H1 (cell line): ENCODE measurements at regions not wholly inside any gene's neighbourhood (a gene's known extent, or its start where the extent isn't known, plus 50 kb on each side); places are given as distances from the start of the nearest gene placed in this dataset.

ENCODE experiments used
- CTCF ChIA-PET: fragments of 300-600 bp; sonication (Branson Sonifier 250); formaldehyde crosslinking; loops from one replicate; lab custom pipeline; 2021; ENCODE audit not compliant: partially characterized antibody; lab: Charles Lee
- POLR2A ChIA-PET: fragments of 300-600 bp; sonication (Branson Sonifier 250); formaldehyde crosslinking; loops from one replicate; lab custom pipeline; 2021; ENCODE audit warnings: inconsistent platforms; ENCODE audit not compliant: partially characterized antibody; lab: Charles Lee
- DNase-seq, 2 experiments: peaks; one replicate each; pipeline versions ENCODE4 v3.0.0 to v3.0.0-alpha.2; 2010 to 2022; ENCODE audit warnings: low spot score in 2 of 2, low read depth in 1 of 2, mixed read lengths in 1 of 2
- FAIRE-seq: peaks from 2 replicates; lab custom pipeline; 2011; peaks lifted over from hg19 to GRCh38; lab: Jason Lieb, UNC
- H2AFZ ChIP-seq: 2 replicates; pipeline ENCODE4 v1.8.1; 2012; ENCODE audit warnings: low read length, inconsistent platforms
- H2AK5ac ChIP-seq: 2 replicates; pipeline ENCODE4 v1.6.1; 2013; ENCODE audit warnings: low read depth, low read length
- H2BK120ac ChIP-seq: replicated peaks from 2 replicates; pipeline ENCODE3; 2013; ENCODE audit warnings: low read depth, low read length, inconsistent platforms
- H2BK12ac ChIP-seq: 2 replicates; pipeline ENCODE4 v1.6.1; 2013; ENCODE audit warnings: low read depth, low read length
- H2BK15ac ChIP-seq: 2 replicates; pipeline ENCODE4 v1.6.1; 2013; ENCODE audit warnings: low read length
- H2BK20ac ChIP-seq: 2 replicates; pipeline ENCODE4 v1.6.1; 2013; ENCODE audit warnings: low read length
- H2BK5ac ChIP-seq: 2 replicates; pipeline ENCODE4 v1.6.1; 2013; ENCODE audit warnings: low read depth, low read length
- H3K14ac ChIP-seq: 2 replicates; pipeline ENCODE4 v1.6.1; 2013; ENCODE audit warnings: inconsistent platforms; ENCODE audit not compliant: insufficient read length
- H3K18ac ChIP-seq: 2 replicates; pipeline ENCODE4 v1.6.1; 2013; ENCODE audit warnings: low read length; ENCODE audit errors: extremely low read depth
- H3K23ac ChIP-seq: 2 replicates; pipeline ENCODE4 v1.6.1; 2013; ENCODE audit warnings: inconsistent platforms; ENCODE audit not compliant: insufficient read length
- H3K23me2 ChIP-seq: 2 replicates; pipeline ENCODE4 v1.6.1; 2013; ENCODE audit warnings: low read depth, low read length
- H3K27ac ChIP-seq: 2 replicates; pipeline ENCODE4 v1.6.1; 2011; ENCODE audit warnings: low read depth, low read length, inconsistent platforms
- H3K27me3 ChIP-seq, 4 experiments: replicated peaks in 1 of 4; 1 replicate in 1 of 4; 2 replicates in 3 of 4; pipeline versions ENCODE4 v1.6.1 to v1.8.1; 2011 to 2013; ENCODE audit warnings: low read length in 3 of 4, mild to moderate bottlenecking in 3 of 4, inconsistent platforms in 2 of 4, mixed read lengths in 2 of 4, moderate library complexity in 1 of 4; ENCODE audit not compliant: control insufficient read depth in 3 of 4, insufficient read depth in 3 of 4; ENCODE audit errors: extremely low read depth in 1 of 4
- H3K36me3 ChIP-seq, 4 experiments: 2 replicates each; pipeline versions ENCODE4 v1.6.1 to v1.8.1; 2011 to 2013; ENCODE audit warnings: mild to moderate bottlenecking in 4 of 4, low read length in 3 of 4, moderate library complexity in 2 of 4, control low read depth in 1 of 4, inconsistent platforms in 1 of 4; ENCODE audit not compliant: insufficient read depth in 4 of 4, control insufficient read depth in 2 of 4
- H3K4ac ChIP-seq: replicated peaks from 2 replicates; pipeline ENCODE3; 2013; ENCODE audit warnings: low read length, low read depth, mixed read lengths, inconsistent platforms; ENCODE audit not compliant: insufficient read length
- H3K4me1 ChIP-seq, 4 experiments: replicated peaks in 1 of 4; 1 replicate in 1 of 4; 2 replicates in 3 of 4; pipeline versions ENCODE4 v1.6.1 to v1.8.1; 2011 to 2013; ENCODE audit warnings: low read length in 3 of 4, inconsistent platforms in 2 of 4, mixed read lengths in 1 of 4; ENCODE audit not compliant: insufficient read depth in 4 of 4, control insufficient read depth in 3 of 4
- H3K4me2 ChIP-seq, 2 experiments: 2 replicates each; pipeline versions ENCODE4 v1.6.1 to v1.8.1; 2011 to 2013; ENCODE audit warnings: low read depth in 2 of 2, low read length in 2 of 2, control low read depth in 1 of 2, inconsistent platforms in 1 of 2, mild to moderate bottlenecking in 1 of 2; ENCODE audit not compliant: insufficient read depth in 1 of 2
- H3K4me3 ChIP-seq, 4 experiments: fragments of 200-600, 300-600 bp in 1 of 4; sonication (generic), shearing (Covaris generic), sonication (Bioruptor Twin) in 1 of 4; 2 replicates each; pipeline versions ENCODE4 v1.5.1 to v1.8.1; 2011 to 2016; ENCODE audit warnings: low read length in 4 of 4, low read depth in 3 of 4, control low read depth in 2 of 4, inconsistent platforms in 2 of 4, mild to moderate bottlenecking in 2 of 4, mixed read lengths in 1 of 4, moderate library complexity in 1 of 4; ENCODE audit not compliant: insufficient read depth in 2 of 4; ENCODE audit errors: extremely low read depth in 1 of 4
- H3K56ac ChIP-seq: replicated peaks from 2 replicates; pipeline ENCODE3; 2013; ENCODE audit warnings: low read depth, mild to moderate bottlenecking, mixed read lengths, low read length, inconsistent platforms; ENCODE audit not compliant: insufficient read length
- H3K79me1 ChIP-seq: 2 replicates; pipeline ENCODE4 v1.6.1; 2013; ENCODE audit warnings: low read depth, low read length, control low read depth
- H3K79me2 ChIP-seq, 2 experiments: 2 replicates each; pipeline versions ENCODE4 v1.6.1 to v1.8.1; 2012 to 2013; ENCODE audit warnings: low read length in 2 of 2, mild to moderate bottlenecking in 2 of 2, inconsistent platforms in 1 of 2; ENCODE audit not compliant: insufficient read depth in 2 of 2, control insufficient read depth in 1 of 2
- H3K9ac ChIP-seq, 4 experiments: replicated peaks in 1 of 4; 1 replicate in 1 of 4; 2 replicates in 3 of 4; pipeline versions ENCODE4 v1.6.1 to v1.8.1; 2011 to 2013; ENCODE audit warnings: low read depth in 3 of 4, low read length in 3 of 4, control low read depth in 2 of 4, mild to moderate bottlenecking in 2 of 4, moderate library complexity in 2 of 4, inconsistent platforms in 1 of 4; ENCODE audit errors: extremely low read depth in 1 of 4
- H3K9me3 ChIP-seq, 2 experiments: 2 replicates each; pipeline versions ENCODE4 v1.6.1 to v1.8.1; 2012 to 2013; ENCODE audit warnings: mild to moderate bottlenecking in 2 of 2, moderate library complexity in 2 of 2, control low read depth in 1 of 2, inconsistent platforms in 1 of 2, low read depth in 1 of 2, low read length in 1 of 2, mixed read lengths in 1 of 2; ENCODE audit not compliant: insufficient read depth in 2 of 2
- H4K20me1 ChIP-seq, 2 experiments: replicated peaks in 1 of 2; 2 replicates each; pipeline versions ENCODE3 to v1.8.1; 2011 to 2013; ENCODE audit warnings: inconsistent platforms in 2 of 2, low read length in 2 of 2, mild to moderate bottlenecking in 1 of 2; ENCODE audit not compliant: insufficient read depth in 2 of 2, control insufficient read depth in 1 of 2
- H4K5ac ChIP-seq: 2 replicates; pipeline ENCODE4 v1.6.1; 2013; ENCODE audit warnings: low read length, low read depth, mixed read lengths, inconsistent platforms; ENCODE audit not compliant: insufficient read length
- H4K8ac ChIP-seq: 2 replicates; pipeline ENCODE4 v1.8.0; 2013; ENCODE audit warnings: mild to moderate bottlenecking, moderate library complexity, low read length, inconsistent platforms; ENCODE audit not compliant: insufficient read depth; ENCODE audit errors: extremely low read depth
- H4K91ac ChIP-seq: replicated peaks from 2 replicates; pipeline ENCODE3; 2013; ENCODE audit warnings: low read length, mixed read lengths, inconsistent platforms; ENCODE audit not compliant: insufficient read length
- BRCA1 ChIP-seq: IDR thresholded peaks from 2 replicates; pipeline ENCODE4 v1.6.1; 2012; ENCODE audit warnings: low read depth, low read length, improper control_type of control experiment
- CBX8 ChIP-seq: fragments of 300-800, 300-1000 bp; sonication (generic); IDR thresholded peaks from 2 replicates; pipeline ENCODE4 v1.7.1; 2016; ENCODE audit warnings: low read depth, low read length, borderline replicate concordance
- EGR1 ChIP-seq: IDR thresholded peaks from 2 replicates; pipeline ENCODE4 v1.6.1; 2011; ENCODE audit warnings: low read depth, low read length, borderline replicate concordance
- KDM1A ChIP-seq: fragments of 200-600, 300-600 bp; sonication (generic); IDR thresholded peaks from 2 replicates; pipeline ENCODE4 v1.7.1; 2016; ENCODE audit warnings: mild to moderate bottlenecking, low read length, borderline replicate concordance
- KDM5A ChIP-seq: fragments of 200-600 bp; IDR thresholded peaks from 2 replicates; pipeline ENCODE4 v1.7.1; 2012; ENCODE audit warnings: mild to moderate bottlenecking, low read length, inconsistent platforms, mixed read lengths
- SIX5 ChIP-seq: IDR thresholded peaks from 2 replicates; pipeline ENCODE4 v1.6.1; 2011; ENCODE audit warnings: mild to moderate bottlenecking, low read depth, low read length
- SP4 ChIP-seq: IDR thresholded peaks from 2 replicates; pipeline ENCODE4 v1.6.1; 2012; ENCODE audit warnings: low read length, inconsistent platforms
- WGBS, 2 experiments: shearing (Covaris generic) in 1 of 2; methylation state at CpG; one replicate each; pipeline versions ENCODE4 v1.1.6 to v1.1.7; 2013 to 2015; ENCODE audit warnings: low lambda C conversion rate in 2 of 2, mixed read lengths in 2 of 2, inconsistent platforms in 1 of 2, low coverage in 1 of 2, missing lambda C conversion rate in 1 of 2; ENCODE audit not compliant: insufficient replicate concordance in 2 of 2, insufficient coverage in 1 of 2, insufficient read length in 1 of 2; ENCODE audit errors: extremely low coverage in 1 of 2, missing lambda C conversion rate in 1 of 2; 5-methylcytosine and 5-hydroxymethylcytosine counted together

DNA sequence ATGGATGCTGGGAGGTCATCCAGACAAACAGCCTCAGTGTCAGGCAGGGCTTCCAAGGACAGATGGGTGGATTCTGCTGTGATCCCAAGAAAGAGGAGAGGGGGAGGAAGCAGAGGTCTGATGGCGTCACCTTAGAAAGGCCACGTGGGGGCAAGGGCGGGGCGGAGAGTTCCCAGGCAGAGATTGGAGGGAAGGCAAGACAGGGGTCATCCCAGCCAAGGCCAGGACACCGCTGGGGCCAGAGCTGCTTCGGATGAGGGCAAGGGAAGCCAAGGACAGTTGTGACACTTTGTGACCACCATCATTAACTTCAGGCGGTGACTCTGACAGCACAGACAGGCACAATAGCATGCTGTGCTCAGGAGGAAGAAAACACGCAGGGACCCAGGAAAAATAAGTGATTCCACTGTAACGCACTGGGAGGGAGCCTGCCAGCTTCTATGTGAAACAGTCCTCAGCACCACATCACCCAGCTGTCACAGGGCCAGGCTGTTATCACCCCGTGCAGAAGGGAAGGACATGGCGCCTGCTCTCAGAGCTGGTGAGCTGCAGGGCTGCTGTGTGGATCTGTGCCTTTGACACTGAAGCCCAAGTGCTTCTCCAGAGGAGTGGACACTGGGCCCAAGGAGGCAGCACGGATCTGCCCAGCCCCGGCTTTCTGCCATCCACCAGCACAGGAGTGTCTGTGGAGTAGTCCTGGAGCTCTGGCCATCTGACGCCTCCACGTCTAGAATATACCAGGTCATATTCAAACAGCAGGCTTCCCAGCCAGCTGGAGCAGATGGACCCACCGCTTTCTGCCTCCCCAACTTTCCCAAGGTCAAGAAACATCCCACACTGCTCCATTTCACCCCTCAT, 204.1 kb downstream of the NDUFA10 start:
- no peak overlapping the region for H4K91ac ChIP-seq
- H3K9ac ChIP-seq, result no peak overlapping the region
- H3K4me1 ChIP-seq, result peaks cover 0 to 2% (median 0%) of the 10 kb centered on the region in 4 experiments; a peak in 2 of 7 replicates
- H2BK15ac ChIP-seq, result no peak overlapping the region
- no peak overlapping the region for H3K56ac ChIP-seq
- no peak overlapping the region for H4K8ac ChIP-seq
- DNase-seq, result no peak
- H2AFZ ChIP-seq, result no peak overlapping the region
- no peak overlapping the region for H4K5ac ChIP-seq
- no peaks in the 10 kb centered on the region for H3K79me2 ChIP-seq
- POLR2A ChIA-PET, result no interaction called here
- no peaks in the 10 kb centered on the region for H3K36me3 ChIP-seq
- no peaks in the 10 kb centered on the region for H3K79me1 ChIP-seq
- H3K9me3 ChIP-seq, result no peaks in the 10 kb centered on the region
- H3K14ac ChIP-seq, result no peak overlapping the region
- H3K23me2 ChIP-seq, result no peaks in the 10 kb centered on the region
- H3K4me2 ChIP-seq, result no peak overlapping the region
- no peak overlapping the region for H2BK120ac ChIP-seq
- no peak for FAIRE-seq
- no peak overlapping the region for H2BK12ac ChIP-seq
- H3K4ac ChIP-seq, result no peak overlapping the region
- 80% methylated on average over 16 of the region's 16 CpGs; no CpG with 5 or more reads in 1 of the 2 experiments for WGBS, 2 experiments
- H2BK5ac ChIP-seq, result no peak overlapping the region
- no peak overlapping the region for H2BK20ac ChIP-seq
- no peak overlapping the region for H3K23ac ChIP-seq
- no peak overlapping the region for H3K27ac ChIP-seq
- TF ChIP-seq BRCA1, result no peak
- TF ChIP-seq CBX8, result no peak
- TF ChIP-seq SIX5, result no peak
- no peak for TF ChIP-seq EGR1
- TF ChIP-seq KDM5A, result no peak
- TF ChIP-seq KDM1A, result no peak
- TF ChIP-seq SP4, result no peak
- no peaks in the 10 kb centered on the region; a peak in 1 of 7 replicates for H3K27me3 ChIP-seq
- H4K20me1 ChIP-seq, result no peaks in the 10 kb centered on the region
- H3K4me3 ChIP-seq, result no peak overlapping the region
- H2AK5ac ChIP-seq, result no peak overlapping the region
- no peak overlapping the region for H3K18ac ChIP-seq
- CTCF ChIA-PET, result no interaction called here
